GM12878 (cell line): ENCODE measurements at regions not wholly inside any gene's neighbourhood (a gene's known extent, or its start where the extent isn't known, plus 50 kb on each side); places are given as distances from the start of the nearest gene placed in this dataset.

Experiments
- ATAC-seq: fragments of 200-7000 bp; cut with Tn5 transposase; 3 replicates; pipeline ENCODE4 v1.9.1; 2020; ENCODE audit warnings: mild to moderate bottlenecking, moderate library complexity
- BruUV-seq: library from RNA; stranded (reverse); fragments of 400-500 nt; replicated peaks from 2 replicates; lab custom pipeline; 2021; lab: Mats Ljungman, UMichigan
- CTCF ChIA-PET: fragments of 300-600 bp; sonication (Branson Sonifier 250); formaldehyde crosslinking; extraction: SDS; loops from one replicate; lab custom pipeline; 2021; ENCODE audit warnings: inconsistent platforms; lab: Yijun Ruan, JAX
- POLR2A ChIA-PET: fragments of 350-600 bp; formaldehyde crosslinking; extraction: SDS; loops from one replicate; lab custom pipeline; 2021; ENCODE audit warnings: inconsistent platforms; lab: Charles Lee
- RAD21 ChIA-PET: fragments of 300-600 bp; sonication (Branson Sonifier 250); formaldehyde crosslinking; loops from one replicate; lab custom pipeline; 2023; ENCODE audit warnings: antibody characterized with exemption; ENCODE audit not compliant: unreplicated experiment; lab: Charles Lee
- SMC1A ChIA-PET: fragments of 300-600 bp; sonication (Branson Sonifier 250); formaldehyde crosslinking; loops from one replicate; lab custom pipeline; 2023; ENCODE audit not compliant: unreplicated experiment, uncharacterized antibody; lab: Charles Lee
- DNase-seq: peaks from one replicate; pipeline ENCODE4 v3.0.0-alpha.2; 2011; ENCODE audit warnings: low read depth, low spot score
- FAIRE-seq: peaks from 3 replicates; lab custom pipeline; 2011; peaks lifted over from hg19 to GRCh38; lab: Jason Lieb, UNC
- H2AFZ ChIP-seq: 2 replicates; pipeline ENCODE4 v1.6.0; 2011; ENCODE audit warnings: low read depth, low read length, control low read depth; ENCODE audit not compliant: control insufficient read depth
- H3K27ac ChIP-seq: 2 replicates; pipeline ENCODE4 v1.5.1; 2011; ENCODE audit warnings: control low read depth; ENCODE audit not compliant: control insufficient read depth, insufficient read depth
- H3K27me3 ChIP-seq, 2 experiments: replicated peaks in 1 of 2; 2 replicates each; pipeline versions ENCODE4 v1.6.0 to v1.6.1; 2011; ENCODE audit warnings: low read length in 1 of 2; ENCODE audit not compliant: control insufficient read depth in 2 of 2, insufficient read depth in 2 of 2
- H3K36me3 ChIP-seq, 2 experiments: 2 replicates each; pipeline ENCODE4 v1.5.1; 2011; ENCODE audit warnings: low read length in 1 of 2; ENCODE audit not compliant: control insufficient read depth in 2 of 2, insufficient read depth in 2 of 2
- H3K4me1 ChIP-seq: 2 replicates; pipeline ENCODE4 v1.6.1; 2011; ENCODE audit warnings: mild to moderate bottlenecking, low read length, moderate library complexity, mixed read lengths; ENCODE audit not compliant: control insufficient read depth, insufficient read depth
- H3K4me2 ChIP-seq: 2 replicates; pipeline ENCODE4 v1.6.0; 2011; ENCODE audit warnings: control low read depth; ENCODE audit not compliant: control insufficient read depth, insufficient read depth
- H3K4me3 ChIP-seq: fragments of 200-600 bp; sonication (generic); 2 replicates; pipeline ENCODE4 v1.5.1; 2016
- H3K79me2 ChIP-seq: 2 replicates; pipeline ENCODE4 v1.6.0; 2011; ENCODE audit warnings: low read length; ENCODE audit not compliant: control insufficient read depth, insufficient read depth
- H3K9ac ChIP-seq: 2 replicates; pipeline ENCODE4 v1.8.0; 2011; ENCODE audit warnings: low read length, control low read depth, mixed read lengths; ENCODE audit not compliant: control insufficient read depth, insufficient read depth
- H3K9me3 ChIP-seq: replicated peaks from 3 replicates; pipeline ENCODE4 v1.5.1; 2011; ENCODE audit warnings: mild to moderate bottlenecking, low read length; ENCODE audit not compliant: control insufficient read depth, insufficient read depth
- H4K20me1 ChIP-seq: 2 replicates; pipeline ENCODE4 v1.6.0; 2011; ENCODE audit not compliant: control insufficient read depth, insufficient read depth
- BMI1 ChIP-seq: fragments of 450-650 bp; IDR thresholded peaks from 2 replicates; pipeline ENCODE4 v1.6.1; 2016; ENCODE audit warnings: mild to moderate bottlenecking, moderate library complexity, borderline replicate concordance
- CBX5 ChIP-seq: sonication (generic); IDR thresholded peaks from 2 replicates; pipeline ENCODE4 v1.6.1; 2016; ENCODE audit warnings: low read depth, moderate library complexity, mild to moderate bottlenecking, inconsistent platforms
- CREB1 ChIP-seq: IDR thresholded peaks from 2 replicates; pipeline ENCODE4 v1.6.1; 2012; ENCODE audit warnings: low read depth, mild to moderate bottlenecking, inconsistent platforms
- E2F4 ChIP-seq: IDR thresholded peaks from 2 replicates; pipeline ENCODE4 v1.6.1; 2012; ENCODE audit warnings: low read depth, low read length, improper control_type of control experiment
- EZH2 ChIP-seq: IDR thresholded peaks from 2 replicates; pipeline ENCODE4 v1.6.1; 2012; ENCODE audit warnings: low read depth, mild to moderate bottlenecking, control low read depth, inconsistent platforms, low read length, borderline replicate concordance; ENCODE audit not compliant: control insufficient read depth
- GATAD2B ChIP-seq: fragments of 450-650 bp; conservative IDR thresholded peaks from 2 replicates; pipeline ENCODE4 v1.6.1; 2017; ENCODE audit warnings: low read depth, mild to moderate bottlenecking, moderate library complexity
- JUND ChIP-seq: IDR thresholded peaks from 2 replicates; pipeline ENCODE4 v1.6.1; 2012; ENCODE audit warnings: low read depth, mild to moderate bottlenecking, low read length, improper control_type of control experiment, moderate library complexity
- KAT2A ChIP-seq: conservative IDR thresholded peaks from 2 replicates; pipeline ENCODE4 v1.6.1; 2011; ENCODE audit warnings: low read depth, low read length; ENCODE audit not compliant: control insufficient read depth
- NFYB ChIP-seq: IDR thresholded peaks from 2 replicates; pipeline ENCODE4 v1.6.1; 2011; ENCODE audit warnings: low read depth, mild to moderate bottlenecking, low read length, improper control_type of control experiment, moderate library complexity; ENCODE audit not compliant: insufficient read depth
- PAX8 ChIP-seq: fragments of 450-650 bp; IDR thresholded peaks from 2 replicates; pipeline ENCODE4 v1.6.1; 2017; ENCODE audit warnings: mild to moderate bottlenecking, moderate library complexity
- POLR2AphosphoS2 ChIP-seq: IDR thresholded peaks from 2 replicates; pipeline ENCODE4 v1.6.1; 2011; ENCODE audit warnings: low read depth, mild to moderate bottlenecking, low read length, improper control_type of control experiment, moderate library complexity
- RFX5 ChIP-seq: IDR thresholded peaks from 2 replicates; pipeline ENCODE4 v1.6.1; 2011; ENCODE audit warnings: low read depth, low read length, improper control_type of control experiment
- SMAD1 ChIP-seq: fragments of 450-650 bp; IDR thresholded peaks from 2 replicates; pipeline ENCODE4 v1.6.1; 2018; ENCODE audit warnings: mild to moderate bottlenecking, low read depth; ENCODE audit not compliant: partially characterized antibody
- SPI1 ChIP-seq: IDR thresholded peaks from 2 replicates; pipeline ENCODE4 v1.6.1; 2011; ENCODE audit warnings: low read depth, mild to moderate bottlenecking, low read length, moderate library complexity, borderline replicate concordance; ENCODE audit not compliant: insufficient read depth
- ZBTB4 ChIP-seq: fragments of 450-650 bp; formaldehyde crosslinking; IDR thresholded peaks from 2 replicates; pipeline ENCODE4 v1.4.0; 2022; ENCODE audit warnings: mild to moderate bottlenecking, moderate library complexity
- ZNF24 ChIP-seq: fragments of 450-650 bp; IDR thresholded peaks from 2 replicates; pipeline ENCODE4 v1.6.1; 2017; ENCODE audit warnings: antibody characterized with exemption, mild to moderate bottlenecking
- ZSCAN29 ChIP-seq: fragments of 450-650 bp; IDR thresholded peaks from 2 replicates; pipeline ENCODE4 v1.6.1; 2017; ENCODE audit warnings: mild to moderate bottlenecking, moderate library complexity
- WGBS: methylation state at CpG from one replicate; pipeline ENCODE4 v1.1.6; 2016; ENCODE audit warnings: low lambda C conversion rate; ENCODE audit not compliant: insufficient replicate concordance, insufficient coverage; ENCODE audit errors: missing lambda C conversion rate; 5-methylcytosine and 5-hydroxymethylcytosine counted together
- in situ Hi-C: fragments of 300-500 bp; cut with MboI; formaldehyde crosslinking; loops from 9 replicates; pipeline ENCODE4 v1.14.3; 2018; ENCODE audit warnings: mixed read lengths
- intact Hi-C: fragments of 100-400 bp; cut with micrococcal nuclease; formaldehyde crosslinking; loops from one replicate; pipeline ENCODE4 v1.14.2; 2022; ENCODE audit not compliant: unreplicated experiment
- TF ChIP-seq, protein P1 (sequence below): IDR thresholded peaks from 2 replicates; pipeline ENCODE4 v1.6.1; 2012; ENCODE audit warnings: low read length, inconsistent platforms

DNA sequence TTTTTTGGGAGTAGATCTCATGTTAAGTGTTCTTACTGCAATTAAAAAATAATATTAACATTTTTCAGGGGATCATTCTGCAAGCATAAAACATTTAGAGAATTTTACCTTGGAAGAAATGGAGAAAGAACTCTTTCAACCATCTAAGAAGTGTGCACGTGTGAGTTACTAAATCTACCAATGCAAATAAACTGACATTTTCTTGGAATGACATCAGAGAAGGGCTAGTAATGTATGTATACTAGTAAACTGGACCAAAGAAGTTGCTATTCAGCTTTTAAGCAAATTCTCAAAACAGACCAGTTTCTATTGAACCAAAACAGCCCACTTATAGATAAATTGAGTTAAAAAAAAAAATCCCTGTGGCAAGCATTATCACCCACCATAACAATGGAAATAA lies 191.2 kb downstream of the BTBD3 start (continued):
- TF ChIP-seq, protein P1, sequence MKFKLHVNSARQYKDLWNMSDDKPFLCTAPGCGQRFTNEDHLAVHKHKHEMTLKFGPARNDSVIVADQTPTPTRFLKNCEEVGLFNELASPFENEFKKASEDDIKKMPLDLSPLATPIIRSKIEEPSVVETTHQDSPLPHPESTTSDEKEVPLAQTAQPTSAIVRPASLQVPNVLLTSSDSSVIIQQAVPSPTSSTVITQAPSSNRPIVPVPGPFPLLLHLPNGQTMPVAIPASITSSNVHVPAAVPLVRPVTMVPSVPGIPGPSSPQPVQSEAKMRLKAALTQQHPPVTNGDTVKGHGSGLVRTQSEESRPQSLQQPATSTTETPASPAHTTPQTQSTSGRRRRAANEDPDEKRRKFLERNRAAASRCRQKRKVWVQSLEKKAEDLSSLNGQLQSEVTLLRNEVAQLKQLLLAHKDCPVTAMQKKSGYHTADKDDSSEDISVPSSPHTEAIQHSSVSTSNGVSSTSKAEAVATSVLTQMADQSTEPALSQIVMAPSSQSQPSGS = no peak
- TF ChIP-seq EZH2 = no peak
- TF ChIP-seq POLR2AphosphoS2 = no peak
- TF ChIP-seq SMAD1 = no peak
- TF ChIP-seq SPI1 = no peak
- TF ChIP-seq CREB1 = no peak
- TF ChIP-seq, all 136 proteins: peak for 0

GRCh38 chr20:12110274-12110673 lies 192.6 kb downstream of the BTBD3 start:
- Histone ChIP-seq H3K79me2 (no peaks in the 10 kb centered on the region), H3K36me3 (no peaks in the 10 kb centered on the region), H3K9ac (no peak overlapping the region), H3K4me1 (no peaks in the 10 kb centered on the region), H2AFZ (no peak overlapping the region), H3K27me3 (no peaks in the 10 kb centered on the region), H3K9me3 (no peaks in the 10 kb centered on the region), H3K4me3 (no peak overlapping the region), H3K27ac (no peak overlapping the region), H4K20me1 (no peaks in the 10 kb centered on the region), H3K4me2 (no peak overlapping the region)
- in situ Hi-C loops (no loop called here), intact Hi-C loops (no loop called here)
- ChIA-PET SMC1A (no interaction called here), CTCF (no interaction called here), POLR2A (no interaction called here), RAD21 (no interaction called here)
- 24% methylated on average over 3 of the region's 3 CpGs for WGBS
- FAIRE-seq (no peak), DNase-seq (no peak), ATAC-seq (no peak)
- BruUV-seq = no TSS peak
- no peak for TF ChIP-seq KAT2A
- TF ChIP-seq CREB1 = no peak
- no peak for TF ChIP-seq ZNF24
- no peak for TF ChIP-seq JUND
- no peak for TF ChIP-seq NFYB
- no peak for TF ChIP-seq BMI1
- TF ChIP-seq E2F4 = no peak
- no peak for TF ChIP-seq RFX5
- no peak for TF ChIP-seq GATAD2B
- no peak for TF ChIP-seq CBX5
- TF ChIP-seq, protein P1 = no peak
- no peak for TF ChIP-seq ZBTB4
- TF ChIP-seq PAX8 = no peak
- TF ChIP-seq ZSCAN29 = no peak
